Lower leg skin (tissue), 4 donors: ENCODE measurements at regions not wholly inside any gene's neighbourhood (a gene's known extent, or its start where the extent isn't known, plus 50 kb on each side); places are given as distances from the start of the nearest gene placed in this dataset.

Source experiments
- DNase-seq, 2 donors: peaks; one replicate each; pipeline ENCODE4 v3.0.0-alpha.2; 2019; ENCODE audit warnings: low spot score in 2 of 2
- H3K4me3 ChIP-seq: fragments of 200-600 bp; sonication (generic); 2 replicates; pipeline ENCODE4 v1.5.1; 2017; ENCODE audit warnings: mild to moderate bottlenecking, low read depth; ENCODE audit not compliant: poor library complexity, severe bottlenecking
- CTCF ChIP-seq, 3 donors: fragments of 450-650 bp; IDR thresholded peaks; one replicate each; pipeline ENCODE4 v1.5.1; 2016; ENCODE audit warnings: antibody characterized with exemption in 3 of 3, mild to moderate bottlenecking in 3 of 3, moderate library complexity in 2 of 3
- POLR2A ChIP-seq, 2 donors: fragments of 450-650 bp; IDR thresholded peaks; one replicate each; pipeline ENCODE4 v1.6.1; 2016 to 2017; ENCODE audit warnings: antibody characterized with exemption in 2 of 2, mild to moderate bottlenecking in 1 of 2, moderate library complexity in 1 of 2
- WGBS, 2 donors: methylation state at CpG; one replicate each; pipeline ENCODE4 v1.1.5; 2018; 5-methylcytosine and 5-hydroxymethylcytosine counted together
- intact Hi-C: fragments of 100-400 bp; cut with DNase I; formaldehyde crosslinking; loops from one replicate; pipeline ENCODE4 v1.15.0; 2023; ENCODE audit warnings: low total_unique reads

- DNase-seq = no peak
- TF ChIP-seq CTCF (IDR thresholded peaks at IDR 0.05) = no peak
- no peak for TF ChIP-seq POLR2A (IDR thresholded peaks at IDR 0.05)
- H3K4me3 ChIP-seq = no peak overlapping the region
- 75 to 82% methylated on average over 2 of the region's 2 CpGs for WGBS, 2 donors
- intact Hi-C loops = no loop called here
Observed at GRCh38 chr2:75284345-75284744, 85.0 kb upstream of the TACR1 start.

GRCh38 chr2:75278821-75279379, 79.6 kb upstream of the TACR1 start:
- H3K4me3 ChIP-seq = no peak overlapping the region
- intact Hi-C loops = no loop called here
- no peak for TF ChIP-seq CTCF (IDR thresholded peaks at IDR 0.05)
- no peak for TF ChIP-seq POLR2A (IDR thresholded peaks at IDR 0.05)
- whole genome bisulfite sequencing, 2 donors = 78 to 81% methylated on average over 5 of the region's 5 CpGs
- no peak for DNase-seq

GRCh38 chr2:75278314-75278713, 79.0 kb upstream of the TACR1 start:
- intact Hi-C loops = no loop called here
- DNase-seq = no peak
- TF ChIP-seq POLR2A (IDR thresholded peaks at IDR 0.05) = no peak
- TF ChIP-seq CTCF (IDR thresholded peaks at IDR 0.05) = no peak
- 85 to 90% methylated on average over 3 of the region's 3 CpGs for WGBS, 2 donors
- no peak overlapping the region for H3K4me3 ChIP-seq

GRCh38 chr2:75277111-75277510, 77.8 kb upstream of the TACR1 start:
- no peak overlapping the region for H3K4me3 ChIP-seq
- intact Hi-C loops = no loop called here
- no peak for DNase-seq
- no peak for TF ChIP-seq POLR2A (IDR thresholded peaks at IDR 0.05)
- TF ChIP-seq CTCF (IDR thresholded peaks at IDR 0.05) = no peak

GRCh38 chr2:75276093-75277029, 77.0 kb upstream of the TACR1 start:
- H3K4me3 ChIP-seq = no peak overlapping the region
- no peak for TF ChIP-seq CTCF (IDR thresholded peaks at IDR 0.05)
- TF ChIP-seq POLR2A (IDR thresholded peaks at IDR 0.05) = no peak
- whole genome bisulfite sequencing, 2 donors = 57 to 64% methylated on average over 8 of the region's 8 CpGs
- no peak for DNase-seq
- intact Hi-C loops = no loop called here
